ENCODE measurements at regions not wholly inside any gene's neighbourhood (a gene's known extent, or its start where the extent isn't known, plus 50 kb on each side); places are given as distances from the start of the nearest gene placed in this dataset.

DNA sequence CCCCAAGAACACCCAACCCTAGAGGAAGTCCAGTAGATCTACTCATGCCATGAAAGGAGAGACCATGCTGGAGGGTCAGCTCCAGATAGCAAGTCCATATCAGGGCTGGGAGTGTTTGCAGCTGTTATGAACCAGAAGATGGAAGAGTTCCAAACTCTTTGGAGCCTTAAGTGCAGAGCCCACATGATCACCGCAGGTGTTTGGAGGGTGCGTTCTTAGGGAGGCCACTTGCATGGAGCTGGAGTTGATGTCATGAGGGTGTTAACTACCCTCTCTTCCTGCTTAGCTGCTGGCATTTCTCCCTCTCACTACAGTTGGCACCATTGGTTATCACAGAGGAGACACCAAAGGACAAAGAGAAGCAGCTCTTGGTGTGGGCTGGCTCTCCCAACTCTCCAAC is 616.9 kb downstream of the AJAP1 start:
- TF ChIP-seq RXRA (IDR thresholded peaks at IDR 0.05) (no peak), EGR1 (IDR thresholded peaks at IDR 0.05; ENCODE audit: low read depth in 2 of 2) (no peak), SP1 (IDR thresholded peaks at IDR 0.05) (no peak), RAD21 (IDR thresholded peaks at IDR 0.05) (no peak)
- TF ChIP-seq, protein P1, sequence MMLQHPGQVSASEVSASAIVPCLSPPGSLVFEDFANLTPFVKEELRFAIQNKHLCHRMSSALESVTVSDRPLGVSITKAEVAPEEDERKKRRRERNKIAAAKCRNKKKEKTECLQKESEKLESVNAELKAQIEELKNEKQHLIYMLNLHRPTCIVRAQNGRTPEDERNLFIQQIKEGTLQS (IDR thresholded peaks at IDR 0.05), result no peak
- TF ChIP-seq, protein P2, sequence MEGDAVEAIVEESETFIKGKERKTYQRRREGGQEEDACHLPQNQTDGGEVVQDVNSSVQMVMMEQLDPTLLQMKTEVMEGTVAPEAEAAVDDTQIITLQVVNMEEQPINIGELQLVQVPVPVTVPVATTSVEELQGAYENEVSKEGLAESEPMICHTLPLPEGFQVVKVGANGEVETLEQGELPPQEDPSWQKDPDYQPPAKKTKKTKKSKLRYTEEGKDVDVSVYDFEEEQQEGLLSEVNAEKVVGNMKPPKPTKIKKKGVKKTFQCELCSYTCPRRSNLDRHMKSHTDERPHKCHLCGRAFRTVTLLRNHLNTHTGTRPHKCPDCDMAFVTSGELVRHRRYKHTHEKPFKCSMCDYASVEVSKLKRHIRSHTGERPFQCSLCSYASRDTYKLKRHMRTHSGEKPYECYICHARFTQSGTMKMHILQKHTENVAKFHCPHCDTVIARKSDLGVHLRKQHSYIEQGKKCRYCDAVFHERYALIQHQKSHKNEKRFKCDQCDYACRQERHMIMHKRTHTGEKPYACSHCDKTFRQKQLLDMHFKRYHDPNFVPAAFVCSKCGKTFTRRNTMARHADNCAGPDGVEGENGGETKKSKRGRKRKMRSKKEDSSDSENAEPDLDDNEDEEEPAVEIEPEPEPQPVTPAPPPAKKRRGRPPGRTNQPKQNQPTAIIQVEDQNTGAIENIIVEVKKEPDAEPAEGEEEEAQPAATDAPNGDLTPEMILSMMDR (IDR thresholded peaks at IDR 0.05; ENCODE audit: low read depth, low read length, missing input control), result no peak
- TF ChIP-seq, protein P3, sequence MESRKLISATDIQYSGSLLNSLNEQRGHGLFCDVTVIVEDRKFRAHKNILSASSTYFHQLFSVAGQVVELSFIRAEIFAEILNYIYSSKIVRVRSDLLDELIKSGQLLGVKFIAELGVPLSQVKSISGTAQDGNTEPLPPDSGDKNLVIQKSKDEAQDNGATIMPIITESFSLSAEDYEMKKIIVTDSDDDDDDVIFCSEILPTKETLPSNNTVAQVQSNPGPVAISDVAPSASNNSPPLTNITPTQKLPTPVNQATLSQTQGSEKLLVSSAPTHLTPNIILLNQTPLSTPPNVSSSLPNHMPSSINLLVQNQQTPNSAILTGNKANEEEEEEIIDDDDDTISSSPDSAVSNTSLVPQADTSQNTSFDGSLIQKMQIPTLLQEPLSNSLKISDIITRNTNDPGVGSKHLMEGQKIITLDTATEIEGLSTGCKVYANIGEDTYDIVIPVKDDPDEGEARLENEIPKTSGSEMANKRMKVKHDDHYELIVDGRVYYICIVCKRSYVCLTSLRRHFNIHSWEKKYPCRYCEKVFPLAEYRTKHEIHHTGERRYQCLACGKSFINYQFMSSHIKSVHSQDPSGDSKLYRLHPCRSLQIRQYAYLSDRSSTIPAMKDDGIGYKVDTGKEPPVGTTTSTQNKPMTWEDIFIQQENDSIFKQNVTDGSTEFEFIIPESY (IDR thresholded peaks at IDR 0.05), result no peak
- TF ChIP-seq, protein P4, sequence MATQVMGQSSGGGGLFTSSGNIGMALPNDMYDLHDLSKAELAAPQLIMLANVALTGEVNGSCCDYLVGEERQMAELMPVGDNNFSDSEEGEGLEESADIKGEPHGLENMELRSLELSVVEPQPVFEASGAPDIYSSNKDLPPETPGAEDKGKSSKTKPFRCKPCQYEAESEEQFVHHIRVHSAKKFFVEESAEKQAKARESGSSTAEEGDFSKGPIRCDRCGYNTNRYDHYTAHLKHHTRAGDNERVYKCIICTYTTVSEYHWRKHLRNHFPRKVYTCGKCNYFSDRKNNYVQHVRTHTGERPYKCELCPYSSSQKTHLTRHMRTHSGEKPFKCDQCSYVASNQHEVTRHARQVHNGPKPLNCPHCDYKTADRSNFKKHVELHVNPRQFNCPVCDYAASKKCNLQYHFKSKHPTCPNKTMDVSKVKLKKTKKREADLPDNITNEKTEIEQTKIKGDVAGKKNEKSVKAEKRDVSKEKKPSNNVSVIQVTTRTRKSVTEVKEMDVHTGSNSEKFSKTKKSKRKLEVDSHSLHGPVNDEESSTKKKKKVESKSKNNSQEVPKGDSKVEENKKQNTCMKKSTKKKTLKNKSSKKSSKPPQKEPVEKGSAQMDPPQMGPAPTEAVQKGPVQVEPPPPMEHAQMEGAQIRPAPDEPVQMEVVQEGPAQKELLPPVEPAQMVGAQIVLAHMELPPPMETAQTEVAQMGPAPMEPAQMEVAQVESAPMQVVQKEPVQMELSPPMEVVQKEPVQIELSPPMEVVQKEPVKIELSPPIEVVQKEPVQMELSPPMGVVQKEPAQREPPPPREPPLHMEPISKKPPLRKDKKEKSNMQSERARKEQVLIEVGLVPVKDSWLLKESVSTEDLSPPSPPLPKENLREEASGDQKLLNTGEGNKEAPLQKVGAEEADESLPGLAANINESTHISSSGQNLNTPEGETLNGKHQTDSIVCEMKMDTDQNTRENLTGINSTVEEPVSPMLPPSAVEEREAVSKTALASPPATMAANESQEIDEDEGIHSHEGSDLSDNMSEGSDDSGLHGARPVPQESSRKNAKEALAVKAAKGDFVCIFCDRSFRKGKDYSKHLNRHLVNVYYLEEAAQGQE (IDR thresholded peaks at IDR 0.05), result no peak
